ENCODE measurements at regions not wholly inside any gene's neighbourhood (a gene's known extent, or its start where the extent isn't known, plus 50 kb on each side); places are given as distances from the start of the nearest gene placed in this dataset.

DNA sequence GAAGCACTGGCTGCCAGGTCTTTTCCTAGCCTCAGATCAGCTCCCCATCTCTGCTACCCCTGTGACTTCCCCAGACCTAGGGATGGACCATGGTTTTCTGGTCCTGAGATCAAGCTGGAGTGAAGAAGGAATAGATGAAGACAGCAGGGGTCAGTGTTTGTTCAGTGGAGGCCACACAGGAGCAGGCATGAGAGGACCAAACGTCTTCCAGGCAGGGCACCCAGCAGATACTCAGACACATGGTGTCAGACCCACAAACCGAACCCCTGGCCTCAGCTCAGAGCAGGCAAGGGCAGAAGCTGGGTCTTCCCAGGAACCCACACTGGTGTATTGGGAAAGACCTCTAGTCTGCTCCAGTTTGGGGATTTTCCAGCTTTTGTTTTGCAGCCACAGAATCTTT, 189.7 kb downstream of the IRX5 start:
- Histone ChIP-seq H2AFZ (ENCODE audit: low read length) (no peak overlapping the region), H3K79me2 (ENCODE audit: insufficient read depth, low read depth, low read length) (no peaks in the 10 kb centered on the region), H3K4me3 (ENCODE audit: low read depth, low read length, poor library complexity, severe bottlenecking) (no peak overlapping the region), H3K36me3 (ENCODE audit: insufficient read depth, low read length) (no peaks in the 10 kb centered on the region), H3K9me2 (ENCODE audit: insufficient read depth, low read length) (no peaks in the 10 kb centered on the region), H3K4me2 (ENCODE audit: low read length) (no peak overlapping the region), H3K4me1 (ENCODE audit: insufficient read depth, low read length, poor library complexity, severe bottlenecking) (no peaks in the 10 kb centered on the region), H3K9me3 (ENCODE audit: low read length) (no peaks in the 10 kb centered on the region), H3K27ac (ENCODE audit: low read depth, low read length, poor library complexity, severe bottlenecking) (no peak overlapping the region), H4K20me1 (ENCODE audit: insufficient read depth, low read length) (no peaks in the 10 kb centered on the region)
- DNase-seq (ENCODE audit: low spot score): no peak
- ChIA-PET CTCF (ENCODE audit: unreplicated experiment) (no interaction called here), POLR2A (interaction anchor here (1.2 kb wide), 1 partner anchor 18 kb away, joined by 3 read pairs; no protein-coding TSS in a partner anchor)
- intact Hi-C loops (cut with micrococcal nuclease; ENCODE audit: unreplicated experiment): no loop called here
- BruUV-seq (replicated peaks): no TSS peak
- TF ChIP-seq, protein P1, sequence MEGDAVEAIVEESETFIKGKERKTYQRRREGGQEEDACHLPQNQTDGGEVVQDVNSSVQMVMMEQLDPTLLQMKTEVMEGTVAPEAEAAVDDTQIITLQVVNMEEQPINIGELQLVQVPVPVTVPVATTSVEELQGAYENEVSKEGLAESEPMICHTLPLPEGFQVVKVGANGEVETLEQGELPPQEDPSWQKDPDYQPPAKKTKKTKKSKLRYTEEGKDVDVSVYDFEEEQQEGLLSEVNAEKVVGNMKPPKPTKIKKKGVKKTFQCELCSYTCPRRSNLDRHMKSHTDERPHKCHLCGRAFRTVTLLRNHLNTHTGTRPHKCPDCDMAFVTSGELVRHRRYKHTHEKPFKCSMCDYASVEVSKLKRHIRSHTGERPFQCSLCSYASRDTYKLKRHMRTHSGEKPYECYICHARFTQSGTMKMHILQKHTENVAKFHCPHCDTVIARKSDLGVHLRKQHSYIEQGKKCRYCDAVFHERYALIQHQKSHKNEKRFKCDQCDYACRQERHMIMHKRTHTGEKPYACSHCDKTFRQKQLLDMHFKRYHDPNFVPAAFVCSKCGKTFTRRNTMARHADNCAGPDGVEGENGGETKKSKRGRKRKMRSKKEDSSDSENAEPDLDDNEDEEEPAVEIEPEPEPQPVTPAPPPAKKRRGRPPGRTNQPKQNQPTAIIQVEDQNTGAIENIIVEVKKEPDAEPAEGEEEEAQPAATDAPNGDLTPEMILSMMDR (conservative IDR thresholded peaks at IDR 0.05; ENCODE audit: low read length): no peak
- no peak for TF ChIP-seq EZH2phosphoT487 (IDR thresholded peaks at IDR 0.05; ENCODE audit: borderline replicate concordance, low read depth, low read length)

DNA sequence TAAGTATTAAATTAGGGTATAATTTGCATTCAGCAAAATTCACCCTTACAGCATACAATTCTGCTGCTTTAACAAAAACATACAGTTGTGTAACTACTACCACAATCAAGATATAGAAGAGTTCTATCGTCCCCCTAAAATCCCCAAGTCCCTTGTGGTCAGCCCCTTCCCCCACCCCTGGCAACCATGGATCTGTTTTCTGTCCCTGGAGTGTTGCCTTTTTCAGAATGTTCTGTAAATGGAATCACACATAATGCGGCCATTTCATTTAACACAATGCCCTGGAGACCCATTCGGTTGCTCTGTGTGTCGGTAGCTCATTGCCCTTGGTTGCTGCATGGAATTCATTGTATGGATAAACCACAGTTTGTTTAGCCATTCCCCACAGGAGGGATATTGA, 190.2 kb downstream of the IRX5 start:
- BruUV-seq (replicated peaks): no TSS peak
- H3K9me2 ChIP-seq (ENCODE audit: insufficient read depth, low read length): no peaks in the 10 kb centered on the region
- ChIA-PET POLR2A (interaction anchor here (1.2 kb wide), 1 partner anchor 18 kb away, joined by 3 read pairs; no protein-coding TSS in a partner anchor), CTCF (ENCODE audit: unreplicated experiment) (no interaction called here)
- no peaks in the 10 kb centered on the region for H3K79me2 ChIP-seq (ENCODE audit: insufficient read depth, low read depth, low read length)
- no peaks in the 10 kb centered on the region for H3K4me1 ChIP-seq (ENCODE audit: insufficient read depth, low read length, poor library complexity, severe bottlenecking)
- H3K9me3 ChIP-seq (ENCODE audit: low read length): no peaks in the 10 kb centered on the region
- no peak for DNase-seq (ENCODE audit: low spot score)
- no peak overlapping the region for H3K4me3 ChIP-seq (ENCODE audit: low read depth, low read length, poor library complexity, severe bottlenecking)
- H2AFZ ChIP-seq (ENCODE audit: low read length): no peak overlapping the region
- intact Hi-C loops (cut with micrococcal nuclease; ENCODE audit: unreplicated experiment): no loop called here
- no peak overlapping the region for H3K4me2 ChIP-seq (ENCODE audit: low read length)
- no peak overlapping the region for H3K27ac ChIP-seq (ENCODE audit: low read depth, low read length, poor library complexity, severe bottlenecking)
- H4K20me1 ChIP-seq (ENCODE audit: insufficient read depth, low read length): no peaks in the 10 kb centered on the region
- no peaks in the 10 kb centered on the region for H3K36me3 ChIP-seq (ENCODE audit: insufficient read depth, low read length)
- TF ChIP-seq, protein P1 (conservative IDR thresholded peaks at IDR 0.05; ENCODE audit: low read length): no peak
- no peak for TF ChIP-seq EZH2phosphoT487 (IDR thresholded peaks at IDR 0.05; ENCODE audit: borderline replicate concordance, low read depth, low read length)

DNA sequence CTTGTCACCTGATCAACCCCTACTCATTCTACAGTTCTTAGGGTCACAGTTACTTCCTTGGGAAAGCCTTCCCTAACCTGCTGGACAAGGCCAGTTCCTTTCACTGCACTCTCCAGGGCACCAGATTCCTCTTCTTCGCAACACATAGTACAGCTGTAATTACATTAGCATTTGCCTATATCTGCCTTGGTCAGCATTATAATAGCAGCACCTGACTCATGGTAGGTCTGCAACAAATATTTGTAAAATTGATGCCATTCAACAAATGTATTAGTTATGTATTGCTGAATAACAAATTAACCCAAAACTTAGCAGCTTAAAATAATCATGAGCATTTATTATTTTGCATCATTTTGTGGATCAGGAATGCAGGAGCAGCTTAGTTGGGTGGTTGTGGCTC, 193.0 kb downstream of the IRX5 start:
- Histone ChIP-seq H3K4me3 (ENCODE audit: low read depth, low read length, poor library complexity, severe bottlenecking) (no peak overlapping the region), H3K9me2 (ENCODE audit: insufficient read depth, low read length) (no peaks in the 10 kb centered on the region), H3K4me2 (ENCODE audit: low read length) (no peak overlapping the region)

More for the DNA sequence above, 193.0 kb downstream of the IRX5 start:
- Histone ChIP-seq H3K79me2 (ENCODE audit: insufficient read depth, low read depth, low read length) (no peaks in the 10 kb centered on the region), H3K27ac (ENCODE audit: low read depth, low read length, poor library complexity, severe bottlenecking) (no peak overlapping the region), H4K20me1 (ENCODE audit: insufficient read depth, low read length) (no peaks in the 10 kb centered on the region), H3K36me3 (ENCODE audit: insufficient read depth, low read length) (no peaks in the 10 kb centered on the region), H2AFZ (ENCODE audit: low read length) (no peak overlapping the region), H3K4me1 (ENCODE audit: insufficient read depth, low read length, poor library complexity, severe bottlenecking) (no peaks in the 10 kb centered on the region), H3K9me3 (ENCODE audit: low read length) (no peaks in the 10 kb centered on the region)
- intact Hi-C loops (cut with micrococcal nuclease; ENCODE audit: unreplicated experiment): no loop called here
- no TSS peak for BruUV-seq (replicated peaks)
- ChIA-PET CTCF (ENCODE audit: unreplicated experiment) (no interaction called here), POLR2A (no interaction called here)
- DNase-seq (ENCODE audit: low spot score): no peak
- TF ChIP-seq, protein P1 (conservative IDR thresholded peaks at IDR 0.05; ENCODE audit: low read length): no peak
- TF ChIP-seq EZH2phosphoT487 (IDR thresholded peaks at IDR 0.05; ENCODE audit: borderline replicate concordance, low read depth, low read length): no peak
